ENCODE measurements at regions not wholly inside any gene's neighbourhood (a gene's known extent, or its start where the extent isn't known, plus 50 kb on each side); places are given as distances from the start of the nearest gene placed in this dataset.

DNA sequence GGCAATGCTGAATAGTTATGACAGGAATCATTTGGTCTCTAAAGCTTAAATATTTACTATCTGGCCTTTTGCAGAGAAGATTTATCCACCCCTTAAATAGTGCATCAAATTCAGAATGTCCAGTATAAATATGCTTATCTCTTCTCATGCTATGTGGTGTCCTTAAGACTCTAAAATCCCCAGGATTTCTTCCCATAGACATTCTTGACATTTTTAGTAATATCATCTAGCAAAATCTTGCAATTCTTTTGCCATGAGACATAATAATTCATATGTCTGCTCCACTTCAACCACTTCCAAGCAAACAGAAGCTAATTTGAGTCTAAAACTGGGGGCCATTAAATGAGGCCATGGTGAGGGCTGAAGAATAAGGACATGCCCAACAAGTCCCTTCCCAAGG lies 1923.4 kb upstream of the CDH9 start:
- intact Hi-C loops (cut with micrococcal nuclease), result no loop called here
- Histone ChIP-seq H3K36me3 (ENCODE audit: control insufficient read depth, insufficient read depth, low read length) (no peaks in the 10 kb centered on the region), H3K27ac (ENCODE audit: low read length) (no peak overlapping the region), H3K27me3 (ENCODE audit: control insufficient read depth, insufficient read depth, low read length) (no peaks in the 10 kb centered on the region), H3K4me1 (ENCODE audit: control insufficient read depth, insufficient read depth, low read length) (no peaks in the 10 kb centered on the region), H3K4me3 (ENCODE audit: low read length) (no peak overlapping the region), H3K9me3 (ENCODE audit: control insufficient read depth, insufficient read depth, low read length) (no peaks in the 10 kb centered on the region)
- ATAC-seq (no peak), DNase-seq (no peak)
- Mint-ChIP-seq H3K27me3 (ENCODE audit: low read depth in 2 of 2) (no peaks in the 10 kb centered on the region), H3K4me1 (no peaks in the 10 kb centered on the region), H3K36me3 (peaks cover 6% of the 10 kb centered on the region), H3K4me3 (no peak overlapping the region), H3K9me3 (peaks cover 9 to 15% of the 10 kb centered on the region in 2 donors), H3K27ac (no peak overlapping the region)
- no peak for TF ChIP-seq CTCF (IDR thresholded peaks at IDR 0.05)

DNA sequence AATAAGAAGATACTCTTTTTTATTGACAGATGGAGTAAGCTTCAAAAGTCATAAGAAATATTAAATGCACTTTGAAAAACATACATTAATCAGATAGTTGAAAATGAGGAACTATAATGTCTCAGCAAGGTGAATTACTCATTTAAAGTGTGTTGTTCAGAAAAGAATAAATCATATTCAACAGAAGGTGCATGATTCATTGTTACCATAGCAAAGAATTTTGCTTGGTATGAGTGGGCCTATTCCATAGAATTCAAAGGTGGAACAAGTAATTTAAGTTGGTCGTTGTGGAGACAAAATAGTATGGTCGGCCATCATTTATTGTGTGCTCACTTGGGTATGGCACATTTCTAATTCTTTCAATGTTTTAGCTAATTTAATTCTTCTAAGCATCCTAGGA lies 1920.2 kb upstream of the CDH9 start:
- no peaks in the 10 kb centered on the region for H3K9me3 ChIP-seq (ENCODE audit: control insufficient read depth, insufficient read depth, low read length)
- no peak overlapping the region for H3K27ac ChIP-seq (ENCODE audit: low read length)
- Mint-ChIP-seq H3K9me3 (peaks cover 8 to 14% of the 10 kb centered on the region in 2 donors), H3K4me3 (no peak overlapping the region), H3K36me3 (no peaks in the 10 kb centered on the region), H3K27me3 (ENCODE audit: low read depth in 2 of 2) (no peaks in the 10 kb centered on the region), H3K4me1 (no peaks in the 10 kb centered on the region), H3K27ac (no peak overlapping the region)
- H3K4me1 ChIP-seq (ENCODE audit: control insufficient read depth, insufficient read depth, low read length), result no peaks in the 10 kb centered on the region
- no peak for TF ChIP-seq CTCF (IDR thresholded peaks at IDR 0.05)
- intact Hi-C loops (cut with micrococcal nuclease), result no loop called here
- DNase-seq (no peak), ATAC-seq (no peak)
- H3K4me3 ChIP-seq (ENCODE audit: low read length), result no peak overlapping the region
- no peaks in the 10 kb centered on the region for H3K27me3 ChIP-seq (ENCODE audit: control insufficient read depth, insufficient read depth, low read length)
- 81% methylated on average over 2 of the region's 2 CpGs for WGBS (ENCODE audit: insufficient coverage)
- H3K36me3 ChIP-seq (ENCODE audit: control insufficient read depth, insufficient read depth, low read length), result no peaks in the 10 kb centered on the region

DNA sequence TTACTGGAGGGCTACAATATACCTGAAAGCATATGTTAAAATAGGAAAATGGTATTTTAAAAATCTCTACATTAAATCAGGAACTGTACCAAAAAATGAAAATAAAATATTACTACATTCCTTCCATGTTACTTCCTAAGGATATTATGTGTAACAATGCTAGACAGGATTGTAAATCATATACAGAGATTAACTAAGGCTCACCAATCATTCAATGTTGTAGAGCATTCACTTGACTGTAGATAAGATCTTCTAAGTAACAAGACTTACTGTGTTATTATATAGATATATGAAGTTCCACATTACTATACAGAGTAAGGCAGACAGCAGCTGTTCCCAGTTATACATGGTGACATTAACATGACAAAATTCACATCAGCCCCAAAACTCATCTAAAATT lies 1919.1 kb upstream of the CDH9 start:
- Histone ChIP-seq H3K4me1 (ENCODE audit: control insufficient read depth, insufficient read depth, low read length) (no peaks in the 10 kb centered on the region), H3K27ac (ENCODE audit: low read length) (no peak overlapping the region), H3K27me3 (ENCODE audit: control insufficient read depth, insufficient read depth, low read length) (no peaks in the 10 kb centered on the region), H3K36me3 (ENCODE audit: control insufficient read depth, insufficient read depth, low read length) (no peaks in the 10 kb centered on the region), H3K4me3 (ENCODE audit: low read length) (no peak overlapping the region), H3K9me3 (ENCODE audit: control insufficient read depth, insufficient read depth, low read length) (no peaks in the 10 kb centered on the region)
- H3K9me3 Mint-ChIP-seq, result peaks cover 11 to 17% of the 10 kb centered on the region in 2 donors
- ATAC-seq (no peak), DNase-seq (no peak)
- no peaks in the 10 kb centered on the region for H3K27me3 Mint-ChIP-seq (ENCODE audit: low read depth in 2 of 2)
- TF ChIP-seq CTCF (IDR thresholded peaks at IDR 0.05), result no peak
- no peaks in the 10 kb centered on the region for H3K4me1 Mint-ChIP-seq
- no peak overlapping the region for H3K4me3 Mint-ChIP-seq
- intact Hi-C loops (cut with micrococcal nuclease), result no loop called here
- no peak overlapping the region for H3K27ac Mint-ChIP-seq
- no peaks in the 10 kb centered on the region for H3K36me3 Mint-ChIP-seq

GRCh38 chr5:28954074-28954473 lies 1915.7 kb upstream of the CDH9 start:
- Mint-ChIP-seq H3K36me3 (no peaks in the 10 kb centered on the region), H3K27me3 (ENCODE audit: low read depth in 2 of 2) (no peaks in the 10 kb centered on the region), H3K9me3 (peaks cover 7 to 14% of the 10 kb centered on the region in 2 donors), H3K27ac (no peak overlapping the region), H3K4me1 (no peaks in the 10 kb centered on the region), H3K4me3 (no peak overlapping the region)
- intact Hi-C loops (cut with micrococcal nuclease), result no loop called here
- Histone ChIP-seq H3K27me3 (ENCODE audit: control insufficient read depth, insufficient read depth, low read length) (no peaks in the 10 kb centered on the region), H3K27ac (ENCODE audit: low read length) (no peak overlapping the region), H3K4me3 (ENCODE audit: low read length) (no peak overlapping the region), H3K9me3 (ENCODE audit: control insufficient read depth, insufficient read depth, low read length) (no peaks in the 10 kb centered on the region), H3K36me3 (ENCODE audit: control insufficient read depth, insufficient read depth, low read length) (no peaks in the 10 kb centered on the region), H3K4me1 (ENCODE audit: control insufficient read depth, insufficient read depth, low read length) (no peaks in the 10 kb centered on the region)
- no peak for ATAC-seq
- DNase-seq, result no peak
- TF ChIP-seq CTCF (IDR thresholded peaks at IDR 0.05), result no peak
- WGBS (ENCODE audit: insufficient coverage), result 93% methylated on average over 4 of the region's 4 CpGs
